ENCODE measurements at regions not wholly inside any gene's neighbourhood (a gene's known extent, or its start where the extent isn't known, plus 50 kb on each side); places are given as distances from the start of the nearest gene placed in this dataset.

DNA sequence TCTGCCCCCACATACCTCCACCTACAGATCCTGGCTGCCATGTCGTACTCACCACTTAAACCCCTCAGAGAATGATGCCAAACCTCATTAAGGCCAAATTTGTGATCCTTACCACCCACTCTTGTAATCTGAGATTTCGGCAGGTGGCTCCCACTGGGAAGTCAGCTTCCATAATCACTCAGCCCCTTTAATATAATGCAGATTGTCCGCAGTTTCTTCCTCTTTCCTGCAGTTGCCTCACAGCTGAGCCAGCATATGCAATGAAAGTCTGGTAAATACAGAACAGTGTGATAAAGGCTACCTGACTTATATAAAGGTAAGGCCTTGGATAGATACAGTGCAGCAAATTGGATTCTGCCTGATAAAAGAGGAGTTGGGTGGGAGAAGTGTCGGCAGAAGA lies 515.2 kb upstream of the TENM4 start:
- no peak for DNase-seq (ENCODE audit: low read depth in 4 of 4, low spot score in 1 of 4)

DNA sequence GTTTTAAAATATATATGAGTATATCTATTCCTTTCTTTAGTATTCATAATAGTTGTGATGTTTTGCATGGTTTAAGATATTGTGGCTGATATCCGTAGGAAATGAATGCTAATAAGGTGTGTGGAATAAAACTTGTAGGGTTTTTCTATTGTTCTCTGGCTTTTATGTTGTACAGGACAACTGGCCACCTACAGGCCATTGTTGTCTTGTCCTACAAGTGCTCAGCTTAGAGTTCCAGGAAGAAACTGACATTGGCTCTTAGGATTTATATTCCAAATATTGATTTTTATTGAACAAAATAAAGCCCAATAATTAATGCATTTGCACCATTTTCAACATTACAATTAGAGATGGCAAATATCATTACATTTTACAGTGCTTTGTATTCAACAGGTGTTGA lies 512.8 kb upstream of the TENM4 start:
- no peak for DNase-seq (ENCODE audit: low read depth in 4 of 4, low spot score in 1 of 4)

DNA sequence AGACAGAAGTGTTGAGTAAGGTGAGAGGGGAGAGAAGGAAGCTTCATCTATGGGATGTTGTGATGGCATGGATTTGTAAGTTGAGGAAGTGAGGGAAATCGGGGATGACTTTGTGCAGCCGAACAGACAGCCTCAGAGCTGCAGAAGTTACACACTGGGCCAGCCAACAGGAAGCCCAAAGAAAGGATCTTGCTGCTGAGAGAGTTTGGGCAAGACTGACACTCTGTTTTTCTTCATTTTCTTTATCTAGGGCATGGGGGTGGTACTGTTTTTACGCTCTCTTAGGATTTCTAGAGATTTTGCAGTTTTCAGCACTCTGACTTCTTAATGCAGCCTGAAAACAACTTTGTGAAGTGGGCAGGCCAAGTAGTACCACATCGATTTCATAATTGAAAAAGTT lies 509.9 kb upstream of the TENM4 start:
- no peak for DNase-seq (ENCODE audit: low read depth in 4 of 4, low spot score in 1 of 4)

DNA sequence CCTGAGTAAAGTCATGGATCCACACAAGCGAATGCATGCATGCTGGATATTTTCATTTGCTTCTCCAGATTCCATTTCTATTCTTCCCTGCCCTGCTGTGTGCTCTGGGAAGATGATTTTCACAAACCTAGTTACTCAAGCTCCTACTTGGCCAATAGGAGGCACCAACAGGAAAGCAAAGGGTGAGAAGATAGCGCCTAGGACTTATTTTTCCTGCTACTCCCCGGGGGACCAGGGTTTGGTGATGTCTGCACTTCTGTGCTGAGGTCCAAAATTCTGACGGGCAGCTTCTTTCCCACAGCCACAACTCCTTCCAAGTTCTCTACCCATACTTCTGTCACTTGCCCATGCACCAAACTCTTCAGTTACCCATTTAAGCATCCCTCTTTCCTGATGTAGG lies 509.3 kb upstream of the TENM4 start:
- no peak for DNase-seq (ENCODE audit: low read depth in 4 of 4, low spot score in 1 of 4)

DNA sequence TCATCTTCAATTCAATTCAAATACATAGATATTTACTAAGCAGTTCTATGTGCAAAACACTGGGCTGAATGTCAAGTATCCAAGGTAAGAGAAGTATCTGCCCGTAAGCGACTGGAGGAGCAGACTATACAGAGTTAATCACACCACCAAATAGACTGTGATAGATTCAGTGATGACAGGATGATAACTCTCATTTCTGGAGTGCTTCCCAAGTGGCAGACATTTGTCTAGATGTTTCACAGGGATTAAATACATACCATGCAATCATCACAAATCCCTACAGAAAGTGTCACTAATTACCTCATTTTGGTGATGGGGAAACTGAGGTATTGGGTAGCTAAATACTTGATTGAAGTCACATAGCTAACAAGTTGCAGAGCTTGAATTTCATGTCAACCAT lies 508.7 kb upstream of the TENM4 start:
- DNase-seq (ENCODE audit: low read depth in 4 of 4, low spot score in 1 of 4) = no peak

DNA sequence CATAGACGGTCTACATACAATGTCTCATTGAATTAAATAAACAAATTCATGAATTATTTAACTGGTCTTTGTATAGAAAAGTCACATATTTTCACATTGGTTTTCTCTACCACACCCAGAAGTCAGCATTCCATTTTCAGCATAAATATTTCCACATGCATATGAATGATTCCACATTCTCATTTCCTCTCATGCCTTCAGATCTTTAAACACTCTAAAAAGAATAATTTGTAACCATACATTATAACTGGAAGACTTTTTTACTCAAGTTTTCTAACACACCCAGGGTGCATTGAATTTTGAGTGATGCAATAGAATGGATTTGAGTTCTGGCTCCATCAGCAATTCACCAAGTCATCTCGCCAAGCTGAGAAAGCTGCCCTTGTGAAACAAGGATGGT lies 501.8 kb upstream of the TENM4 start:
- no peak for DNase-seq (ENCODE audit: low read depth in 4 of 4, low spot score in 1 of 4)

DNA sequence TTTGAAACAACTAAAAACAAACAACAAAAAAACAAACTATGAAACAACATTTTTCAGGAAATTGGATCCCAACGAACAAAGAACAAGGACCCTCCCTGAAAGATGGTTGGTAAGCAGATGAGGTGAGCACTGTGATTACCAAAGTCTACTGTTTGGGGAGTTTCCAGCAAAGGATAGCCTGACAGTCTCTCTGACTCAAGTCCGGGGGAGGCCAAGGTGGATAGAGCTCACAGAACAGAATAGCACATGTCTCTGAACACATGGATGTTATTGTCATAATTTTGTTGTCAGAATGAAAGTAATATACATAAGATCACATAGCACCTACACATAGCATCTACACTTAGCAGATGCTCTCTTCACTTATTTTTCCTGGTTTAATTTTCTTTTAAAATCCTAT lies 501.3 kb upstream of the TENM4 start:
- no peak for DNase-seq (ENCODE audit: low read depth in 4 of 4, low spot score in 1 of 4)

DNA sequence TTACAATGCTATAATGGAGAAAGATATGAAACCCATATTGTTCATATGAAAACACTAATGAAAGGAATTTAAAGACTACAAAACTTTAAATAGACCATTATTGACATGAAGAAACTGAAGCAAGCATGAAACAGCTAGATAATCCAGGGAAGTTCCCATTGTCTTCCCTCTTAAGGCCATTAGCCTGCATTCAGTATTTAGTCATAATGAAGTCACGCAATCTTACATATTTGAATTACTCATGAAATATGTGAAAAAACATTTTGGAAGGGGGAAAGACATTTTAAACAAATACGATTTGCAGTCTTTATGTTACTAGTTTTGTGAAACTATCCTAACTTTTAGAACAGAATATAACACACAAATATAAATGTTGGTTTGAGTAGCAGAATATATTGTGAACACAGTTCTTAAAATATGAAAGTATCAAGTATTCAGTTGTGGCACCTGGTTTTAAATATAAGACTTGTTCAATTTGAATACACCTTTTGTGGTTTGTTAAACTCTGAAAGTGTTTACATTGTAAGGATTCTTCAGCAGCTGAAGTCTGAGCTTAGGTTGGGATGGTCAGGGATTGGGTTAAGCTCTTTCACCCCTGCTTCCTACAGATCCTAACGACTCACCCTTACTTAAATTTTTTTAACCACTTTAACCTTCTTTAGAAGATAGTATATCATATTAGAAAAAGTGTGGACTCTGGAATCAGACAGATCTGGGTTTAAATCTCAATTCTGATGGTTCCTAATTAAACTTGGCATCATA lies 500.3 kb upstream of the TENM4 start:
- no peak for DNase-seq (ENCODE audit: low read depth in 4 of 4, low spot score in 1 of 4)

DNA sequence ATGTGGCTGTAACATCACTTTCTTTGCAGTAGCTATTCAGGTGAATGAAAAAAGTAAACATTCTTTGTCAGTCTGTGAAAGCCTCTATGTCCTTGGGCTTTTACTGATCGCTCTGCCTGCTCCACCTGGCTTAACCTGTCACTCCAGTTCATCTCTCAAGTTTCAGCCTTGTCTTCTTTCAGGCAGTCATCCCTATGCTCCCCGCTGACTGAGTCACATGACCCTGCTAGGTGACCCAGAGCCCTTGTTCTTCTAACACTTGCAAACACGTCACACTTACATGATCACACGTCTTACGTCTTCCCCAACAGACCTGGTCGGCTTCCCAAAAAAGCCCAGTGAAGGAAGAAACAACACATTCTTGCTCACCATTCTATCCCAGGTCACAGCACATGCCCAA lies 499.3 kb upstream of the TENM4 start:
- no peak for DNase-seq (ENCODE audit: low read depth in 4 of 4, low spot score in 1 of 4)

DNA sequence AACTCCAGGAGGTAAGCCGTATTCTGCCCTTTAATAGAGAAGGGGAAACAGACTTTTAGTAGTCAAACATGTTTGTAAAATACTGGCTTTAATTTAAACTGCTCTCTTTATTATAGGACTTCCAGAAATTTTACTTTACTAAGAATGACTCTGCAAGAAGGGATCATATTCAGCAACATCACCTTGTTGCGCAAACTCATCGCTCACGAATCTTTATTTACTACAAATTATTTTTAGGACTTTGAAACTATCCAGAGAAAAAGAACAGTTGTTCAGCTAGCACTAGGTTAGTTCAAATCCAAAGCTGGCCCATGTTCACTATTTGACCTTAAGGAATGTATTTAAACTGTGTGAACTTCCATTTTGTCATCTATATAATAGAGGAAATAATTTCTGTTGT lies 498.3 kb upstream of the TENM4 start:
- no peak for DNase-seq (ENCODE audit: low read depth in 4 of 4, low spot score in 1 of 4)

DNA sequence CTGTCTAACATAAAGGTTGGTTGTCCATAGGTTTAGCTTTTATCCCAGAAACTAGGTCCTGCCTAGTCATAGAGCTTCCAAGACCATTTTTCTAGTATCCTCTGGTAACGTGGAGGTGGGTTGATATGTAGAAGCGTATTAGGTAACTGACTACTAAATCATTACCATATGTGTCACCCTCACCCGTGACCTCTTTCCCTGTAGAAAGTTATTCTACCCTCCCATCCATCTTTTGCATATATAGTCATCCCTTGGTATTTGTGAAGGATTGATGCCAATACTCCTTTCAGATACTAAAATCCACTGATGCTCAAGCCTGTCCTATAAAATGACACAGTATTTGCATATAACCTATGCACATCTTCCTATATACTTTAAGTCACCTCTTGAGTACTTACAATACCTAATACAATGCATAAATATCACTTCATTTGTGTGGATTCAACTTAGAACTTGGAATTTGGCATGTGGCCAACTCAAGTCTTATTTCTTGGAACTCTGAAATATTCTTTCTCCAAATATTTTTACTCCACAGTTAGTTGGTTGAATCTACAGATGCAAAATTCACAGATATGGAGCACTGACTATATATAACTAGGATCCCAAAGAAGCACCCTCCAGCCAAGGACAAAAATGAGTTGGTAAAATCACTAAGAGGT lies 497.0 kb upstream of the TENM4 start:
- no peak for DNase-seq (ENCODE audit: low read depth in 4 of 4, low spot score in 1 of 4)

DNA sequence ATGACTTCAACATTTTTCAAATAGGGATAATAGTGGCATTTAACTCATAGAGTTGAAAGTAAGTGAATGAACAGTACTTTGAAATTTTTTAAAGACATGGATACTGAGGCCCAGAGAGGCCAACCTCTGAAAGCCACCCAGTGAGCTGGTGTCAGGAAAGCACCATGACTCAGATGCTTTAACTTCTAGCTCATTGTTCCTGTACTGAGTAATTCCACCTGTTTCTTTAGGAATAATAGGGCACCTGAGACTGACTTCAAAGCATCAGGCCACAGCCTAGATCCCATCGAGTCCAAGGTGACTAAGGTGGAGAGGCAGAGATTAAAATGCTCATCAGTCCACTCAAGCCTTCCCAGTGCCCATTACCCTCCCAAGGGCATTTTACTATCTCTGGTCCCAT lies 491.8 kb upstream of the TENM4 start:
- no peak for DNase-seq (ENCODE audit: low read depth in 4 of 4, low spot score in 1 of 4)

DNA sequence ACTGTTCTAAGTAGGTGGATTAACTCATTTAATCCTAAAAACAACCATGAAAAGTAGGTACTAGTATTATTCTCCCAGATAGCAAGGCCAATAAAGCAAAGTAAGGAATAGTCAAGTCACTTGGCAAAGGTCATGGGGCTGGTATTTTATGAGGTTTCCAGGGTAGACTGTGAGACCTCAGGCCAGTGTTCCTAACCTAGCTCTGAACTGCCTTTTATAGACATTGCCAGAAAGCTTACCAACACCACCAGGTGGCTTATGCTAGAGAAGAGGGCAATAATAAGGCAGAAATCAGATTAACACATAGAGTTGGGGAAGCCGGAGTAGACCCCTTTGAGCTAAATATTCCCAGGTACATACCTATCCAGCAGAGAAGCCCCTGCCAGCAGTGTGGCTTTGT lies 490.9 kb upstream of the TENM4 start:
- DNase-seq (ENCODE audit: low read depth in 4 of 4, low spot score in 1 of 4) = no peak

DNA sequence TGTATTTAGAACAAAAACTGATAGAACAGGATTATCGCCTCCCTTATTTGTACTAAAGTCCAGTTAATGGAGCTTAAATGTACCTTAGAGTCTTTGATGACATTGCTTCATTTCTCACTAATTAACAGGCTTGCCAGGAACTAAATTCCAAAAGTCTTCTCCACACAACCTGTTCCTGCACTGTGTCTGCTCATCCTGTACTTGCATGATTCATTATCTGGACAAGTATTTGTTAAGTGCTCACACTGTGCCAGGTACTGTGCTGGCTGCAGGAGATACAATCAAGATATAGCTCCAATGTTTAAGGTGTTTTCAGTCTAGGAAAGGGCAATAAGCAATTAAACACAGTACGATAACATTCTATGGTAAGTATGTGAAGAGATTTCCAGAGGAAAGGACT lies 485.9 kb upstream of the TENM4 start:
- DNase-seq (ENCODE audit: low read depth in 4 of 4, low spot score in 1 of 4) = no peak

DNA sequence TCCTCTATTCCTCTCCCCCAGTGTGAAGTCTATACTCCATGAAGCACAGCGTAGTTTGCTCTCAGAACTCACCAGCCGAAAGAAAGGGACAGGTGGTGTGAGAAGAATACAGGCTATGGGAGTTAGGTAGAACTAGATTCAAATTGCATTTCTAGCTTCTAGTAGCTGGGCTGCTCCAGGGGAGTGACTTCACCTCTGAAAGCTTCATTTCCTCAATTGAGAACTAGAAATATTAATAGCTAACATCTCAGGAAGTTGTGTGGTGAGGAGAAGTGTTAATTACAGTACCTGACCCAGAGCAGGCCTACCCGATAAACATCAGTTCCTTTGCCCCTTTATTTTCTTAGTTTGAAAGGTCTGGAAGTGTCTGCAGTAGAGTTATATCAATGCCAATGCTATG lies 484.7 kb upstream of the TENM4 start:
- DNase-seq (ENCODE audit: low read depth in 4 of 4, low spot score in 1 of 4) = no peak

DNA sequence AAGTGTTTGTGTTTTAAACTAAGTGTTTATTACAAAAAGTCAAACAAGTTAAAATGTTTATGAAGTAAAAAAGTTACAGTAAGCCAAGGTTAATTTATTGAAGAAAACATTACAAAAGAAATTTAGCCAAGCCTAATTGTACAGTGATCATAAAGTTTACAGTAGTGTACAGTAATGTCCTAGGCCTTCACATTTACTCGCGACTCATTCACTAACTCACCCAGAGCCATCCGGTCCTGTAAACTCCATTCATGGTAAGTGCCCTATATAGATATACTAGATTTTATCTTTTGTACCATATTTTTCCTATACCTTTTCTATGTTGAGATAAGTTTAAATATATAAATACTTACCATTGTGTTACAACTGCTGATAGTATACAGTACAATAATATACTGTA lies 481.8 kb upstream of the TENM4 start:
- no peak for DNase-seq (ENCODE audit: low read depth in 4 of 4, low spot score in 1 of 4)

DNA sequence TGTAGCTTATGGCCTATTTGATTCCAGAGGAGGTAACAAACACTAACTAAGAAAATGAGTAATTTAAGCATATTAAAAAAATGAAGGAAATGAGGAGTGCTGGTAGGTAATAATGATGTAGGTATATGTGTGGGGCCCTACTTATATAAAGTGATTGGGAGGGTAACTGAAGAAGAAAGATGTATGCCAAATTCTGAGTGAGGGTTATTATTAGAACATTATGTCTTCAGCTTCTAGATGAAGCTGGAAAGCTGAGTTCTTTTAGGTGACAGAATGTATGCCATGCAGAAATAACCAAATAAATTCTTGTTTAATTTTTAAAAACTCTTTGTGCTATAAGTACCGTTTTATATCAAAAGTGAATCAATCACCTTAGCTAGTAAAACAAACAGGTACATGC lies 479.6 kb upstream of the TENM4 start:
- no peak for DNase-seq (ENCODE audit: low read depth in 4 of 4, low spot score in 1 of 4)

DNA sequence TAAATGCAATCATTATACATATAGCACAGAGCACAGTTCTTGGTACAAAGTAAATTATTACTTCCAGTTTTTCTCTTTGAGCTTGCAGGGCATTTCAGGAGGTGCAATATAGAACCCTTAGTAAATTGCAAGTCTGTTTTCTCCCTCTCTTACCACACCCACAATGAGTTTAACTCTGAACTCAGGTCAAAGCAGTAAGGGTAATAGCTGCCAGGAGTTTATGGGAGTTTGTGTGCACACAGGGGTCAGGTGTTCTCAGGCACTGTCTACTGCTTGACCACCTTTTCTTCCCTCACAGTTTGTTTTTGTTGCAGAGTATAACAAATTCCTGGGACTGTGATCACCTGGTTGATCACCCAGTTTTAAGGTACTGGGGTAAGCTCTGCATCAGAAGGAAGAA lies 478.5 kb upstream of the TENM4 start:
- no peak for DNase-seq (ENCODE audit: low read depth in 4 of 4, low spot score in 1 of 4)

DNA sequence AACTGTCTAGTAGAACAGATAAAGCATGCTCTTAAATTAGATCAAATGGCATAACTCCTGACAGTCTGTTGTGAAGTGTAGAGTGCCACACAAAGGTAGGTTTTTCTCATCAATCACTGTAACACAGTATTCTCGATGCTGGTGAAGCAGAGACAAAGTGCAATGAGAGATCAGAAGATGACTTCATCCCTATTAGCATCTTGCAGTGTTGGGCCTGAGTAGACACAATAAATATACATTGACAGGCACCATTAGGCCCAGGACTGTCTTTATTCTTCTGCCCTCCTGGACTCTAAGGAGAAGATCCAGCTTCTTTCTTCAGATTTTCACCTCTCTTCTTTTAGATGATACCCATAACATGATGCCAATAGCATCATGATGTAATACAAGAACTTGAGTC lies 478.0 kb upstream of the TENM4 start:
- no peak for DNase-seq (ENCODE audit: low read depth in 4 of 4, low spot score in 1 of 4)

DNA sequence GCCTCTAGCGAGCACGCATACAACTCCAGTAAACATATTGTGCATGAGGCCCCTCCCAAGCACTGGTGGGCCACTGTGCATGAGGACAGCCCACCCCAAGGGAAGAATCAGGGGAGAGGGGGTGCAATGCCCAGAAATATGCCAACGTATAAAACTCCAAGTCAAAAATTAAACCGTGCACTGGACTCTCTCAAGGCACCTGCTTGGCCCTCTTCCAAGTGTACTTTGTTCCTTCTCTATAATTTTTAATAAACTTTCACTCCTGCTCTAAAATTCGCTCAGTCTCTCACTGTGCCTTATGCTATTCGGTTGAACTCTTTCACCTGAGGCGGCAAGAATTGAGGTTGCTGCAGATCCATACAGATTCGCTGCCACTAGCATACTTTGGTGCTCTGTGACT lies 465.3 kb upstream of the TENM4 start:
- no peak for DNase-seq (ENCODE audit: low read depth in 4 of 4, low spot score in 1 of 4)

DNA sequence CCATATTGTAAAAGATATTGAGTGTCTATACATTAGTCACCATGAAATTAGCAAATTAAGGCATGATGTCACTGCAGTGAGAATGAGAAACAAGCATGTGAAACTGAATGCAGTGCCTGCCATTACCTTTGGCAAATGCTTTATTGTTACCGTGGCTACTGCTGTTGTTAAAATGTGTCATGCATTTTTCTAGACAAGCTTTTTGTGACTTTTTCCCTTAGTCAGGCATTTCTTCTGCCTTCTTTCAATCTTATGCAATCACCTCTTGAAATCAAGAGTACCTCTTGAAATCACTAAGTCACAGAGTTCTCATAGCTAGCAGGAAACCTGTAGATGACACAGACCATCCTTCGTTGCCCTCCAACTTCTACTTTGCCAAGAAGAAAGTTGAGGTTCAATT lies 461.7 kb upstream of the TENM4 start:
- DNase-seq (ENCODE audit: low read depth in 4 of 4, low spot score in 1 of 4) = no peak

DNA sequence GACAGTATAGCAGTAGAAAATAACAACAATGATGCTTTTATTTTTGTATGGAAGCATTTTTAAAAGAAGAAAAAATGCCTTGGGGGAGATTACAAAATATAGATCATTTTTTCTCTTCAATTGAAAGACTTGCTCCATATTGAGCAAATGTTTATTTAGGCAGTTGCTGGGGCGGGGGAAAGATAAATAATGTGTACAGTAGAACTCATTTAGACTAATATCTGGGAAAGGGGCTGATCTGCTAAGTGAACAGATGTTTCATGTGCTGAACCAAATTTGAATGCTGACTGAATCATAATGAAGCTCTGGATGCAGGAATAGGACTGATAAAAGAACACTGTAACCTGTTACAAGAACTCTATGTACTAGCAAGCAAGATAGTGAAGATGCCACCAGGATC lies 457.1 kb upstream of the TENM4 start:
- no peak for DNase-seq (ENCODE audit: low read depth in 4 of 4, low spot score in 1 of 4)

DNA sequence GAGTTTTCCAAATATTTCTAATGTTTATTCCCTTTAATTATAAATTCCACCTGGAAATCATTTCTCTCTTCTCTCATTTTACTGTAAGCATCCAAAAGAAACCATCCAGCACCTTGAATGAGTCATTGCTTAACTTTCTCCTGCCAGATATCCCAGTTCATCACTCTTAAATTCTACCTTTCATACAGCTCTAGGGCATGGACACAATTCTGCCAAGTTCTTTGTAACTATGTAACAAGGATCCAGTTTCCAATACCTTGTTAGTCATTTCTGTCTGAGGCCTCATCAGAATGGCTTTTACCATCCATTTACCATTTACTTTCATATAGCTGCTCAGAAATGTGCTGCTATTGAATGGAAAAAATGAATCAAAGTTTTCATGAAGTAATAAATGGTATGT lies 455.4 kb upstream of the TENM4 start:
- DNase-seq (ENCODE audit: low read depth in 4 of 4, low spot score in 1 of 4) = no peak

Data from stimulated activated CD4-positive, alpha-beta T cell treated with anti-CD3 and anti-CD28 coated beads, Interleukin-1b, Interleukin-23, amount 100 ng/mL, for 24 hours (primary cell).